CD4-positive, alpha-beta memory T cell (primary cell): ENCODE measurements at regions not wholly inside any gene's neighbourhood (a gene's known extent, or its start where the extent isn't known, plus 50 kb on each side); places are given as distances from the start of the nearest gene placed in this dataset.
"Not testable (repeated sequence)": the region's sequence is repeated elsewhere in the genome, so short reads cannot be mapped to it uniquely, and the experiment has no call there.

Experiments
- CTCF ChIA-PET: fragments of 350-600 bp; sonication (Branson Sonifier 250); formaldehyde crosslinking; loops from one replicate; lab custom pipeline; 2021; ENCODE audit warnings: inconsistent platforms; ENCODE audit not compliant: partially characterized antibody; lab: Charles Lee
- POLR2A ChIA-PET: fragments of 350-600 bp; sonication (Branson Sonifier 250); formaldehyde crosslinking; loops from one replicate; lab custom pipeline; 2021; ENCODE audit not compliant: partially characterized antibody; lab: Charles Lee
- DNase-seq, 5 donors: peaks; one replicate each; pipeline versions ENCODE4 v3.0.0 to v3.0.0-alpha.2; 2020 to 2022; ENCODE audit warnings: mixed read lengths in 1 of 5
- H3K27ac ChIP-seq: one replicate; pipeline ENCODE4 v1.7.0; 2013; ENCODE audit warnings: low read depth, low read length
- H3K27me3 ChIP-seq: 2 replicates; pipeline ENCODE4 v1.7.0; 2013; ENCODE audit warnings: mild to moderate bottlenecking, low read length, moderate library complexity; ENCODE audit not compliant: insufficient read depth
- H3K36me3 ChIP-seq: 2 replicates; pipeline ENCODE4 v1.7.0; 2013; ENCODE audit warnings: mild to moderate bottlenecking, low read length, moderate library complexity; ENCODE audit not compliant: insufficient read depth
- H3K4me1 ChIP-seq: 2 replicates; pipeline ENCODE4 v1.7.0; 2013; ENCODE audit warnings: mild to moderate bottlenecking, low read length, moderate library complexity; ENCODE audit not compliant: insufficient read depth
- H3K4me3 ChIP-seq, 2 donors: one replicate each; pipeline ENCODE4 v1.7.0; 2013; ENCODE audit warnings: low read length in 2 of 2, mild to moderate bottlenecking in 1 of 2
- H3K9me3 ChIP-seq, 2 donors: one replicate each; pipeline ENCODE4 v1.7.0; 2013; ENCODE audit warnings: low read length in 2 of 2, control low read depth in 1 of 2; ENCODE audit not compliant: control insufficient read depth in 1 of 2
- H3K27ac Mint-ChIP-seq, 7 donors: one replicate each; pipeline ENCODE4 v1.8.0; 2020 to 2021; ENCODE audit warnings: mixed read lengths in 7 of 7, mild to moderate bottlenecking in 6 of 7, inconsistent platforms in 3 of 7, moderate library complexity in 3 of 7
- H3K27me3 Mint-ChIP-seq, 2 donors: one replicate each; pipeline ENCODE4 v1.8.0; 2020 to 2021; ENCODE audit warnings: mixed read lengths in 2 of 2
- H3K36me3 Mint-ChIP-seq, 2 donors: one replicate each; pipeline ENCODE4 v1.8.0; 2020 to 2021; ENCODE audit warnings: mixed read lengths in 2 of 2, inconsistent platforms in 1 of 2, mild to moderate bottlenecking in 1 of 2
- H3K4me1 Mint-ChIP-seq, 4 donors: one replicate each; pipeline ENCODE4 v1.8.0; 2020 to 2021; ENCODE audit warnings: mixed read lengths in 4 of 4, mild to moderate bottlenecking in 1 of 4
- H3K4me3 Mint-ChIP-seq, 8 donors: one replicate each; pipeline ENCODE4 v1.8.0; 2020 to 2021; ENCODE audit warnings: mixed read lengths in 8 of 8, mild to moderate bottlenecking in 7 of 8, moderate library complexity in 6 of 8, inconsistent platforms in 3 of 8
- H3K9me3 Mint-ChIP-seq, 8 donors: one replicate each; pipeline ENCODE4 v1.8.0; 2020 to 2021; ENCODE audit warnings: mixed read lengths in 8 of 8, mild to moderate bottlenecking in 5 of 8, inconsistent platforms in 3 of 8, moderate library complexity in 1 of 8
- intact Hi-C: fragments of 100-400 bp; cut with micrococcal nuclease; formaldehyde crosslinking; loops from one replicate; pipeline ENCODE4 v1.15.1; 2023

- CTCF ChIA-PET, intact Hi-C loops, H3K27ac Mint-ChIP-seq, H3K27me3 Mint-ChIP-seq, H3K4me1 ChIP-seq, H3K4me3 ChIP-seq, H3K9me3 Mint-ChIP-seq, H3K27ac ChIP-seq, H3K36me3 Mint-ChIP-seq, H3K27me3 ChIP-seq, H3K4me1 Mint-ChIP-seq, H3K4me3 Mint-ChIP-seq, H3K36me3 ChIP-seq, POLR2A ChIA-PET, DNase-seq, H3K9me3 ChIP-seq: not testable (repeated sequence)
Observed at GRCh38 chr2:110317377-110317776, 105.0 kb upstream of the MTLN start.

- intact Hi-C loops, H3K9me3 ChIP-seq, H3K27me3 Mint-ChIP-seq, H3K27ac Mint-ChIP-seq, H3K4me1 Mint-ChIP-seq, DNase-seq, H3K4me1 ChIP-seq, H3K27me3 ChIP-seq, H3K9me3 Mint-ChIP-seq, CTCF ChIA-PET, H3K36me3 ChIP-seq, H3K36me3 Mint-ChIP-seq, H3K4me3 Mint-ChIP-seq, H3K4me3 ChIP-seq, H3K27ac ChIP-seq, POLR2A ChIA-PET: not testable (repeated sequence)
Observed at GRCh38 chr2:110316051-110316865, 103.9 kb upstream of the MTLN start.

- H3K4me3 Mint-ChIP-seq, H3K27ac ChIP-seq, CTCF ChIA-PET, H3K4me3 ChIP-seq, H3K9me3 ChIP-seq, DNase-seq, H3K9me3 Mint-ChIP-seq, H3K4me1 Mint-ChIP-seq, H3K27ac Mint-ChIP-seq, H3K36me3 Mint-ChIP-seq, POLR2A ChIA-PET, H3K27me3 Mint-ChIP-seq, intact Hi-C loops, H3K27me3 ChIP-seq, H3K36me3 ChIP-seq, H3K4me1 ChIP-seq: not testable (repeated sequence)
Observed at GRCh38 chr2:110315054-110315820, 102.9 kb upstream of the MTLN start.

GRCh38 chr2:110314472-110314871 is 102.1 kb upstream of the MTLN start:
- H3K4me3 Mint-ChIP-seq, intact Hi-C loops, H3K9me3 Mint-ChIP-seq, H3K9me3 ChIP-seq, H3K27ac Mint-ChIP-seq, H3K4me1 Mint-ChIP-seq, POLR2A ChIA-PET, CTCF ChIA-PET, H3K4me3 ChIP-seq, H3K4me1 ChIP-seq, H3K36me3 Mint-ChIP-seq, H3K36me3 ChIP-seq, DNase-seq, H3K27ac ChIP-seq, H3K27me3 ChIP-seq, H3K27me3 Mint-ChIP-seq: not testable (repeated sequence)

- intact Hi-C loops, H3K36me3 Mint-ChIP-seq, DNase-seq, H3K27me3 ChIP-seq, H3K4me3 ChIP-seq, CTCF ChIA-PET, POLR2A ChIA-PET, H3K4me1 ChIP-seq, H3K9me3 ChIP-seq, H3K27ac Mint-ChIP-seq, H3K4me1 Mint-ChIP-seq, H3K27me3 Mint-ChIP-seq, H3K4me3 Mint-ChIP-seq, H3K9me3 Mint-ChIP-seq, H3K27ac ChIP-seq, H3K36me3 ChIP-seq: not testable (repeated sequence)
Observed at GRCh38 chr2:110313032-110313431, 100.7 kb upstream of the MTLN start.

- POLR2A ChIA-PET, CTCF ChIA-PET, DNase-seq, H3K9me3 ChIP-seq, H3K27me3 Mint-ChIP-seq, H3K27me3 ChIP-seq, H3K4me1 Mint-ChIP-seq, H3K36me3 ChIP-seq, H3K4me3 ChIP-seq, H3K9me3 Mint-ChIP-seq, H3K27ac ChIP-seq, H3K27ac Mint-ChIP-seq, intact Hi-C loops, H3K4me1 ChIP-seq, H3K4me3 Mint-ChIP-seq, H3K36me3 Mint-ChIP-seq: not testable (repeated sequence)
Observed at GRCh38 chr2:110311713-110312444, 99.5 kb upstream of the MTLN start.

GRCh38 chr2:110310988-110311475 is 98.7 kb upstream of the MTLN start:
- intact Hi-C loops, POLR2A ChIA-PET, H3K27ac Mint-ChIP-seq, H3K9me3 ChIP-seq, CTCF ChIA-PET, H3K36me3 Mint-ChIP-seq, H3K27ac ChIP-seq, H3K27me3 ChIP-seq, H3K4me3 ChIP-seq, H3K4me1 Mint-ChIP-seq, H3K27me3 Mint-ChIP-seq, H3K9me3 Mint-ChIP-seq, H3K36me3 ChIP-seq, H3K4me3 Mint-ChIP-seq, H3K4me1 ChIP-seq, DNase-seq: not testable (repeated sequence)
